H1 (cell line): ENCODE measurements at regions not wholly inside any gene's neighbourhood (a gene's known extent, or its start where the extent isn't known, plus 50 kb on each side); places are given as distances from the start of the nearest gene placed in this dataset.

ENCODE experiments used
- BACH1 ChIP-seq: IDR thresholded peaks from 2 replicates; pipeline ENCODE4 v1.6.1; 2012; ENCODE audit warnings: low read length, improper control_type of control experiment
- BCL11A ChIP-seq, 2 experiments: IDR thresholded peaks; one replicate each; pipeline ENCODE4 v1.6.1; 2011; ENCODE audit warnings: low read depth in 2 of 2, low read length in 2 of 2, mild to moderate bottlenecking in 2 of 2
- CBX8 ChIP-seq: fragments of 300-800, 300-1000 bp; sonication (generic); IDR thresholded peaks from 2 replicates; pipeline ENCODE4 v1.7.1; 2016; ENCODE audit warnings: low read depth, low read length, borderline replicate concordance
- EZH2 ChIP-seq: fragments of 200-600 bp; sonication (generic); IDR thresholded peaks from 2 replicates; pipeline ENCODE4 v1.7.1; 2012; ENCODE audit warnings: low read depth, mild to moderate bottlenecking, moderate library complexity, low read length, inconsistent platforms; ENCODE audit not compliant: severe bottlenecking
- JUND ChIP-seq: IDR thresholded peaks from 2 replicates; pipeline ENCODE4 v1.6.1; 2011; ENCODE audit warnings: mild to moderate bottlenecking, improper control_type of control experiment, low read length
- MAFK ChIP-seq: IDR thresholded peaks from 2 replicates; pipeline ENCODE4 v1.6.1; 2012; ENCODE audit warnings: low read depth, mild to moderate bottlenecking, improper control_type of control experiment, low read length
- POLR2A ChIP-seq, 2 experiments: IDR thresholded peaks; 1 replicate in 1 of 2; 2 replicates in 1 of 2; pipeline ENCODE4 v1.6.1; 2011; ENCODE audit warnings: low read depth in 2 of 2, low read length in 2 of 2, mild to moderate bottlenecking in 2 of 2; ENCODE audit errors: control extremely low read depth in 1 of 2
- RAD21 ChIP-seq, 2 experiments: IDR thresholded peaks in 1 of 2; conservative IDR thresholded peaks in 1 of 2; 2 replicates each; pipeline ENCODE4 v1.6.1; 2011; ENCODE audit warnings: low read depth in 2 of 2, low read length in 2 of 2, improper control_type of control experiment in 1 of 2, inconsistent platforms in 1 of 2, mild to moderate bottlenecking in 1 of 2, moderate library complexity in 1 of 2
- SUZ12 ChIP-seq: fragments of 200-600 bp; sonication (generic); IDR thresholded peaks from 2 replicates; pipeline ENCODE4 v1.6.1; 2012; ENCODE audit warnings: mild to moderate bottlenecking, inconsistent platforms, low read length, moderate library complexity, mixed read lengths
- TAF1 ChIP-seq: IDR thresholded peaks from 2 replicates; pipeline ENCODE4 v1.6.1; 2011; ENCODE audit warnings: mild to moderate bottlenecking, low read depth, low read length
- TF ChIP-seq, protein P1 (sequence below), 3 experiments: IDR thresholded peaks; 1 replicate in 2 of 3; 2 replicates in 1 of 3; pipeline versions ENCODE4 v1.5.1 to v1.6.1; 2011; ENCODE audit warnings: low read length in 3 of 3, mild to moderate bottlenecking in 3 of 3, inconsistent platforms in 2 of 3, low read depth in 1 of 3, moderate library complexity in 1 of 3; ENCODE audit not compliant: insufficient read depth in 1 of 3; ENCODE audit errors: control extremely low read depth in 1 of 3
- TF ChIP-seq, protein P2 (sequence below): IDR thresholded peaks from 2 replicates; pipeline ENCODE4 v1.6.1; 2012; ENCODE audit warnings: low read length, inconsistent platforms

DNA sequence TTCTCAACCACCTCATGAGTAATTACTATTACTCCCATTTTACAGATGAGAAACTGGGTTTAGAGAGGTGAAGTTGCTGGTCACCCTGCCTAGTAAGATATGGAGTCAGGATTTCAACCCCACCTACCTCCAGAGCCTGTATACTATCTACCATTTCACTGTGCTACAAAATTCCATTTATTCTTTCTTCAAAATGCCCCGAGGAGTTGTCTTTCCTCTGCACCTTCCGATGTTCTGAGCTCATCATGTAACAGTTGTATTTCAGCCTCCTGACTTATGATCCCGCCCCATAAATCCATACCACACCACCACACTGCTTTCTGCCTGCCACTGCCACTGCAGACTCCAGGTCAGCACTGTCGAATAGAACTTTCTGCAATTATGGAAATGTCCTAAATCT, 71.3 kb upstream of the SLC25A36 start:
- TF ChIP-seq JUND (no peak), POLR2A (IDR thresholded peaks at IDR 0.05; ENCODE audit: control extremely low read depth in 1 of 2, low read depth in 2 of 2, low read length in 2 of 2) (no peak), SUZ12 (no peak), BACH1 (no peak), BCL11A (IDR thresholded peaks at IDR 0.05; ENCODE audit: low read depth in 2 of 2, low read length in 2 of 2) (no peak), MAFK (no peak), TAF1 (no peak), EZH2 (no peak), CBX8 (no peak), RAD21 (IDR thresholded peaks at IDR 0.05 in 1 of 2, conservative IDR thresholded peaks at IDR 0.05 in 1 of 2; ENCODE audit: low read depth in 2 of 2, low read length in 2 of 2) (no peak)
- TF ChIP-seq, protein P1, sequence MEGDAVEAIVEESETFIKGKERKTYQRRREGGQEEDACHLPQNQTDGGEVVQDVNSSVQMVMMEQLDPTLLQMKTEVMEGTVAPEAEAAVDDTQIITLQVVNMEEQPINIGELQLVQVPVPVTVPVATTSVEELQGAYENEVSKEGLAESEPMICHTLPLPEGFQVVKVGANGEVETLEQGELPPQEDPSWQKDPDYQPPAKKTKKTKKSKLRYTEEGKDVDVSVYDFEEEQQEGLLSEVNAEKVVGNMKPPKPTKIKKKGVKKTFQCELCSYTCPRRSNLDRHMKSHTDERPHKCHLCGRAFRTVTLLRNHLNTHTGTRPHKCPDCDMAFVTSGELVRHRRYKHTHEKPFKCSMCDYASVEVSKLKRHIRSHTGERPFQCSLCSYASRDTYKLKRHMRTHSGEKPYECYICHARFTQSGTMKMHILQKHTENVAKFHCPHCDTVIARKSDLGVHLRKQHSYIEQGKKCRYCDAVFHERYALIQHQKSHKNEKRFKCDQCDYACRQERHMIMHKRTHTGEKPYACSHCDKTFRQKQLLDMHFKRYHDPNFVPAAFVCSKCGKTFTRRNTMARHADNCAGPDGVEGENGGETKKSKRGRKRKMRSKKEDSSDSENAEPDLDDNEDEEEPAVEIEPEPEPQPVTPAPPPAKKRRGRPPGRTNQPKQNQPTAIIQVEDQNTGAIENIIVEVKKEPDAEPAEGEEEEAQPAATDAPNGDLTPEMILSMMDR (IDR thresholded peaks at IDR 0.05; ENCODE audit: control extremely low read depth in 1 of 3, insufficient read depth in 1 of 3, low read depth in 1 of 3, low read length in 3 of 3): no peak
- TF ChIP-seq, protein P2, sequence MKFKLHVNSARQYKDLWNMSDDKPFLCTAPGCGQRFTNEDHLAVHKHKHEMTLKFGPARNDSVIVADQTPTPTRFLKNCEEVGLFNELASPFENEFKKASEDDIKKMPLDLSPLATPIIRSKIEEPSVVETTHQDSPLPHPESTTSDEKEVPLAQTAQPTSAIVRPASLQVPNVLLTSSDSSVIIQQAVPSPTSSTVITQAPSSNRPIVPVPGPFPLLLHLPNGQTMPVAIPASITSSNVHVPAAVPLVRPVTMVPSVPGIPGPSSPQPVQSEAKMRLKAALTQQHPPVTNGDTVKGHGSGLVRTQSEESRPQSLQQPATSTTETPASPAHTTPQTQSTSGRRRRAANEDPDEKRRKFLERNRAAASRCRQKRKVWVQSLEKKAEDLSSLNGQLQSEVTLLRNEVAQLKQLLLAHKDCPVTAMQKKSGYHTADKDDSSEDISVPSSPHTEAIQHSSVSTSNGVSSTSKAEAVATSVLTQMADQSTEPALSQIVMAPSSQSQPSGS: no peak
